HG03103 (cell line): ENCODE measurements at regions not wholly inside any gene's neighbourhood (a gene's known extent, or its start where the extent isn't known, plus 50 kb on each side); places are given as distances from the start of the nearest gene placed in this dataset.

Experiments used
- ATAC-seq: cut with Tn5 transposase; IDR thresholded peaks from one replicate; pipeline ENCODE4 v1.9.1; 2021; ENCODE audit warnings: low read depth; ENCODE audit not compliant: unreplicated experiment

GRCh38 chr13:70357031-70357430 lies 248.8 kb upstream of the KLHL1 start:
- ATAC-seq: no peak

DNA sequence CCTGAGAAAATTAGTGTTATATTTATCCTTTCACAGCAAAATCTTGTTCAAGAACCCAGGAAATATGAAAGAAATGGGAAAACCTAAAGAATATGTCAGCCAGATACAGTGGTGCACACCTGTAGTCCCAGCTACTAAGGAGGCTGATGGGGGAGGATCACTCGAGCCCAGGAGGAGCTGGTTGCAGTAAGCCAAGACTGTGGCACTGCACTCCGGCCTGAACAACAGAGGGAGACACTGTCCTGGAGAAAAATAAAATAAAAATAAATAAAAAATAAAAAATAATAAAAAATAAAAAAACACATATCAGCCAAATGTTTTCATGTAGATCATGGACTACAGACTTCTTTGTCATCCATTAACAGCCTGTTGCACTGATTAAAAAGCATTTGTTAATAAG lies 244.8 kb upstream of the KLHL1 start:
- ATAC-seq: no peak

DNA sequence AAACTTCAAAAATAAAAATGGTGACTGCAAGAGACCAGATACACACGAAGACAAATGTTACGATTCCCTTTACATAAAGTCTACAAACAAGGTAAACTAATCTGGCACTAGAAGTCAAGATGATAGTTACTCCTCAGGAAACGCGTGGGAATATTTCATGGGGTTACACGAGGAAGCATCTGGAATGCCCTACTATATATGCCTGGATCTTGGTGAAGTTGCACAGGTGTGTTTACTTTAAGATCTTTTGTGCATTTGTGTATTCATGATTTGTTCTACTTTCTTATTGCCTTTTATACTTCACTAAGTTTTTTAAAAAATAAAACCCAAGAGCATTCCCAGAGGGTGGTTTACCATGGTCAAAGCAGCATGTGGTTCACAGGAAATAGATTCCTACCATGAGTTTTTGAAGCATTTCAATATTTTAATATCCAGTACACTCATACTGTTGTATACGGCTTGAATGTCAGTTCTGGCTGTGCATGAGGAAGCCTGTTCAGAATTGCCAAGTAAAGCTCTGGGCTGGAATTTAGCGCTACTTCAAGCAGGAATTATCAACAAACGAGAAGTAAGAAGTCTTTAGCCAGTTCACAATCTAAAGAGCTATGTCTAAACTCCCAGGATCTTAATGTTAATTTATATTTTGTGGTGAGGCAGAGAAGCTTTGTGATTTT lies 239.8 kb upstream of the KLHL1 start:
- ATAC-seq: no peak

DNA sequence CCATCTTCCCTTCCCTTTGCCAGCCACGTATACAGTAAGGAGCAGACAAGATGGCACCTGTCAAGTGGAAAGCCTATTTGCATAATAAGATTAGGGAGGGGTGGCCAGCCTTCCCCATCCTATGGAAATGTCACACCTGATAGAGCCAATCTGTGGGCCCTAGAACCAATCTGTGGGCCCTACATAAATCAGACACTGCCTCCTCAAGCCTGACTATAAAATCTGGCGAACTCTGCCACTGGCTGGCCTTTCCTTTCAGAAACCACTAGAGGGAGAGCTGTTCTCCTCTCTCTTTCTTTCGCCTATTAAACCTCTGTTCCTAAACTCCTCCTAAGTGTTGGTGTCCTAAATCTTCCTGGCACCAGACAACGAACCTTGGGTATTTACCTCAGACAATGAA lies 231.5 kb upstream of the KLHL1 start:
- ATAC-seq: no peak

DNA sequence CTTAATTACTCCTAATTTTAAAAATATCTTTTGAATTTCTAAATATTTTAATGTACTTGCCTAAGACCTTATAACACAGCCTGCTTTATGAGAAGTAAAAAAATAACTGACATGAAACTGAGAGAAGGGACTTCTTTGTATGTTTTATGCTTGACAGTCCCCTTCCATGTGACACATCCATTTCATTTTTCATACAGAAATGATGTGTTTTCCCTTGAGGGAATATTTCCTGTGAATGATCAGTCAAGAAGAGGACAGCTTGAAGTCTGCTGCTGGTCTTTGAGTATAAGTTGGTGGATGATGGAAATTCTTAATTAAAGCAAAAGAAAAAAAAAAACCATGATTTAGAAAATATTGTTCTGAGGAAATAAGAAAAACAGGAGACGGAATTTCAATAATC lies 230.4 kb upstream of the KLHL1 start:
- ATAC-seq: no peak

DNA sequence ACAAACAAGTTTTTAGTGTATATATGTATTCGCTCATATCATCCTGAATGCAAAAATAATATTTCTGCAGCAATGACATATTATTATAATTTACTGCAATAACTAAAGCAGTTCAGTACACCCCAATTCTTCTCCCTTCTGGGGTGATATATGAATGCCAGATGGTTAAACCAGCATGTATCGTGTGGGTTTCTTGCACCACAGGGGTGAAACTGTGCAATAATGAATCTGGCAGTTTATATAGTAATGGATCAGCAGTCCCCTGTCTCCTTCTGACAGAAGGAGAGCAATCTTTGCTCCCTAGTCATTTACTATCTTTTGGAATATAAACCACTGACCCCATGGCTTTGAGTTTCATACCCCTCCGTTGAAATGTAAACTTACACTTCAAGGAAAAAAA lies 228.6 kb upstream of the KLHL1 start:
- no peak for ATAC-seq

DNA sequence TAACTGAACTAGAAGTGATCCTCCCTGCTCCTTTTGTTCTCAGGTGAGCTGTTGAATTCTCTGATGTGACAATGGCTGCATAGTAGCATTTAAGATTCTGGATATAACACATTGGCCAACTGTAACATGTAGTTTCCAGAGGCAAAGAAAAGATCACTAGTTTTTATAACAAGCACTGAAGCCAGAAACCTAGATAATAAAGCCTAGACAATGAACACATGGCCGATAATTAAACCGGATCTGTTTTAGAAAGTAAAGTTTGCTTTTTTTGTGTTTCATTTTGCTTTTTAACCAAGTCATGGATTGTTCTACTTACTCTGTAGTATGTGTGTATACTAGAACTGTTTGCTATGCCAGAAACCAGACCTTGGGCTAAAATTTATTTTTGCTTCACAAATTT lies 225.5 kb upstream of the KLHL1 start:
- ATAC-seq: no peak

DNA sequence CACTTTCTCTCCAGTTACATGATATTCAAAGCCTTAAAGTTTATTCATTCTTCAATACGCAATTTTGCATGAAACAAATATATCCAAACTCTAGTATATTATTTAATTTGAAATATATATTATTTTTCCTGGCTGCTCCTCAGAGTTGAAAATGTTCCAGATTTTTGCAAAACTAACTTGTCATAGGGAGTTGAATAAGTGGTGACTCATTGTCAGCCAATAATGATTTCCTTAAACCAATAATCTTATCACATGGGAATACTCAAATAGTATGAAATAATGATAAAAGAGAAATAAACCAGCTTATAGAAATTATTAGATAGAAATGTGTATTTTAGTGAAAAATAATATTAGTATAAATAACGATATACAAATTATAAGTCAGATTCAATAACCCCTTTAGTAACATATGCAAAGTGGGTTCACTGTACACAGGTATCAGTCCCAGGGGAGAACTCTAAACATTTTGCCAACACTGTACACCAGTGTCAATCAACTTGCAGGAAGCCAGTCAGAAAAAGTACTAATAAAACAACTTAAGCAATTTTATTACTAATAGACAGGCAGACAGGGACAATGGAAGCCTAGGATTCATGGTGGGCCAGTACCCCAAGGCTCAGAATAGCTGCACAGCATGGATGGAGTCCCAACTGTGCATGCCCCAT lies 222.6 kb upstream of the KLHL1 start:
- no peak for ATAC-seq

- ATAC-seq: no peak
Observed at GRCh38 chr13:70324519-70324918, 216.3 kb upstream of the KLHL1 start.

- no peak for ATAC-seq
Observed at GRCh38 chr13:70311191-70311590, 202.9 kb upstream of the KLHL1 start.

DNA sequence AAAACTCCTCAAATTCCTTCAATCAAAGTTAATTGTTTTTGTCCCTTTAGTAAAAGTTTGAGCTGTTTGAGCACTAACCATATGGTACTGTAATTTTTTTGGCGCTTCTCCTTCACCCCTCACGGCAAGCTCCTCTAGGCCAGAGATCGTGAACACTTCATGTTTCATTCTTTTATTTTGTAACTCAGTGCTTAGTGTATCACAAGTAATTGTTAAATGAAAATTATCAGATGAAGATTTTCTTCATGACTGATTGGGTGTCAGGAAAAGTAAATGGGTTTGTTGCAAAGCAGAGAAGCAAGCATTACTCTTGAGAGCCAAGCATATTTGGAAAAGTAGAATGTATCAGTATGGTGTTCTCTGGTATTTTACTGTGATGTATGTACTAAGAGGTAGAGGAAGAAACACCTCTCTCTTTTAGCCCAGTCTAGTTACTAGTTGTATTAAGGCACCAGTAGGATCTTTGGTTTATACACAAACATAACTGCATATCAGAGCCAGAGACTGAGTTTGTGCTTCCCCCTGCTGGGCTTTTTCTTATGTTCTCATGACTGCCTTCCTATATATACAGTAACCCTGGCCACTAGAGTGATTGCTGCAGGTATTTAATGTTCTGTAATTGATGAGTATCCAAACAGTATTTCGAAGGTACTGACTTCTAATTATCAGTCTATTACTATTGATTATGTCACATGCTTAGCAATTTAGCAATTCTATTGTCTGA lies 202.3 kb upstream of the KLHL1 start:
- no peak for ATAC-seq

GRCh38 chr13:70297189-70297616 lies 189.0 kb upstream of the KLHL1 start:
- ATAC-seq: no peak

DNA sequence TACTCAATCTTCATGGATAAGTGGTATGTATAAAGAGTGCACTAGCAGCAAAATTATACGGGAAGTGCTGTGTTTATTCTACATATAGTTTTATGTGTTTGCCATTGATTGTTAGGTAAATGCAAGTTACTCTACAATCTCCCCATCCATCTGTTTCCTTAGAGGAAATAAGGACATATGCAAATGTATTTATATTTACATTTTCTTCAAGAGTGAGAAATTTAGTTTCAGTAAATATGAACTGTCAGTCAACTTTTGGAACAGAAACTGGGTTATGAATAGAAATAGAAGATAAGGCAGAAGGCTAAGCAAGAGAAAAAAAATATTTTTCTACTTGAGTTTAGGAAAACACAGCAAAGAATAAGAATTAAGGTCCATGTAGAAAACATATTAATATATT lies 176.1 kb upstream of the KLHL1 start:
- no peak for ATAC-seq

DNA sequence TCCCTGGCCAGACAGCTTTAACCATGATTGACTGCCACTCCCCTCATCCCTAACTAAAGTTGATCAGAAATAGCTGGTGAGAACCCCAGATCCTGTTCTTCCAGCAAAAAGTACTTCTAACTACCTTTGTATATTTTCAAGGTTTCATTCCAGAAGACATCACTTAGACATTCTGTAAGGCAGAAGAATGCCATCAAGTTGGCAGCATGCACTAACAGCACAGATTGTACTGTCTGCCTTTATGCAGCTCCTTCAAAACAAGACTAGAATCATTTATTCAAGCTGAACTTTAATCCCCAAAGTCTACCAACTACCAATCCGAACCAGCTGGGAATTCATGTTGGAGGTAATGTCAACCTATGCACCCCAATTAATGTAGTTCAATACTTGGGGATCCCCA lies 167.6 kb upstream of the KLHL1 start:
- ATAC-seq: no peak

DNA sequence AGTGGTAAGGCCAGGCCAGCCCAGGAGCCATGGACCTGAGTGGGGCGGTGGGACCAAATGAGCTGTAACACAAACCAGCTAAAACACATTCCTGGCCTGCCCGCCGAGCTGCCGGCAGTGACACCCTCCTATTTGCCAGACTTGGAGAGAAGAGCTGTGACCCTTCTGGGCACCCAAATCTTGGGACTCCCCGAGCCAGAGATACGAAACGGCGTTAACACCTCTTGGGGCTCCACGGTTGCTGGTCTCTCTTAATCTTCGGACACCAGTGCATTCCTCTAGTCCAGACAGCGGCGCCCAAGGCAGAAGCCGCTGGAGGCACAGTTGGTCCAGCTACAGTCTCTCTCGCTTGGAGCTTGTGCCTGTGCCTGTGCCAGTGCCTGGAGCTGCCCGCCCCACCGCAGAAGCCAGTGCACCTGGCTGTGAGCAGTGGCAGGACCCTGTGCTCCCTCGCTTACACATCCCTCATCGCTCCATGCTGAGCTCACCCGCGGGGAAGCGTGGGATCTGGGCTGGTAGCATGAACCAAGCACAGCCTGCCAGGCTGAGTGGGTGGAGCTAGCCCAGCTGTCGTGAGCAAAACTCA lies 147.2 kb upstream of the KLHL1 start:
- no peak for ATAC-seq

GRCh38 chr13:70253834-70254233 lies 145.6 kb upstream of the KLHL1 start:
- no peak for ATAC-seq

DNA sequence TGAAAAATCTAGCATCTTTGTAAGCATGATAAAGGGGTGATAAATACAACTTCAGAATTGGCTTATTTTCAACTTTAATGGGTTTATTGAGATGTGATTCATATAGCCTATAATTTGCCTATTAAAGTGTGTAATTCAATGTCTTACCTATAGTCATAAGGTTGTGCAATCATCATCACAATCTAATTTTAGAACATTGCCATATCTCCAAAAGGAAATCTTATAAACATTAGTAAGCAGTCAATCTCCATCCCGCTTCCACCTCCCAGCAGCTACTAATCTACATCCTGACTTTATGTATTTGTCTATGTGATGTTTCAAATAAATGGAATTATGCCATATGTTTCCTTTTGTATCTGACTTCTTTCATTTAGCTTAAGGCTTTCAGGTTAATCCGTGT lies 145.2 kb upstream of the KLHL1 start:
- no peak for ATAC-seq

DNA sequence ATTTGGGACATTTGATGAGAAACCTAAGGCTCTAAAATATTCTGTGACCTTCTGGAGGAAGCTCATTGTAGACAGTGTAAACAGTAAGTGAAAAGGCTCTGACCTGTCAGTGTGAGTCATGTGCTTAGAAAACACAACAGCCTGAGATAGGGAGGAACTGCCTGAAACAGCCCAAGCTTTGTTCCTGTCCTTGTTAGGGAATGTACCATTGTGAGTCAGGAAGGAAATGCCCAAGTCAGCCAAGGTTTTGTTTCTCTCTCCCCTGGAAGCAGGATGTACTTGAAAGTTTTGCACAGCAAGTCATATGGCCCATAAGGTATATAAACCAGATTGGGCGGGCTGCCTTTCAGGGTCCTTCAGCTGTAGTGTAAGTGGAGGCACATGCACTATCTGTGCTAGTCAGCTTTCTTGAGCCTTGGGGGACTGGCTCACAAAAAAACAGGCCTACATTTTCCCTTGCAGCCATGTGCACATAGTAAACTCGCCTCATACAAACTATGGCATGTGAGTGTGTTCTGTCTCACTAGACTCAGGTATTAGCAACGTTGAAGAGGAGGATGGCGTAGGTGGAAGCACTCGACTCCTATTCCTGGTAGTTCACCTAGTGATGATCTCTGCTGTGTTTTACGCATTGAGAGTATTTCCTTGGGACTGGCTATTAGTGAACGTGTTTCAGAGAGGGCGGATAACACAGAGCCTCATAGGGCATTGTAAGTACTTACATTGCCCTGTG lies 141.2 kb upstream of the KLHL1 start:
- ATAC-seq: no peak

- no peak for ATAC-seq
Observed at GRCh38 chr13:70237131-70237530, 128.9 kb upstream of the KLHL1 start.

GRCh38 chr13:70235565-70235964 lies 127.3 kb upstream of the KLHL1 start:
- no peak for ATAC-seq

DNA sequence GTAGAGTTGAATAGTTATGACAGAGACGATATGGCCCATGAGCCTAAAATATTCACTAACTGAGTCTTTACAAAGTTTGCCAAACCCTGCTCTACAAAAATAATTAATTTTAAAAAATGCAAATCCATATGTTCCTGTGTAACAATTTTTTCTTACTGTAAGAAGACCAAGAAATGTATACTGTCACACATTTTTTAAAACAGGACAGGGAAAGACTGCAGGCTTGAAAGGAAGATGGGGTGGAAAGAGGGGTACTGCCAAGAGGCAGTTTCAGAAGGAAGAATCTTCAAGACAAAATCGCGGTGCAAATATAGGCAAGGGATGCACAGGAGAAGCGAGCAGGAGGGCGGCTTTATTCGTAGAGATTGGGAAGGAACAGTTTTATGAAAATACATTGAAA lies 115.7 kb upstream of the KLHL1 start:
- no peak for ATAC-seq
